HCT116 (cell line): ENCODE measurements at regions not wholly inside any gene's neighbourhood (a gene's known extent, or its start where the extent isn't known, plus 50 kb on each side); places are given as distances from the start of the nearest gene placed in this dataset.
A peak's percentile ranks its signal among the peaks of the same experiment; 100 is the strongest.

Experiments
- ATAC-seq: fragments of 200-7000 bp; cut with Tn5 transposase; 2 replicates; pipeline ENCODE4 v1.9.1; 2020; ENCODE audit warnings: mild to moderate bottlenecking, moderate library complexity
- BruUV-seq: library from RNA; stranded (reverse); fragments of 400-500 nt; replicated peaks from 2 replicates; lab custom pipeline; 2021; lab: Mats Ljungman, UMichigan
- CTCF ChIA-PET: fragments of 300-600 bp; sonication (Branson Sonifier 250); formaldehyde crosslinking; loops from one replicate; lab custom pipeline; 2021; ENCODE audit warnings: antibody characterized with exemption; lab: Charles Lee
- POLR2A ChIA-PET: fragments of 300-600, 350-600 bp; sonication (Branson Sonifier 250); formaldehyde crosslinking; loops from one replicate; lab custom pipeline; 2021; ENCODE audit warnings: antibody characterized with exemption; lab: Charles Lee
- RAD21 ChIA-PET, 2 experiments: fragments of 300-600 bp; sonication (Branson Sonifier 250); formaldehyde crosslinking; loops; one replicate each; lab custom pipeline; 2023; ENCODE audit warnings: low total read pairs in 2 of 2; ENCODE audit not compliant: uncharacterized antibody in 2 of 2, unreplicated experiment in 2 of 2, low non-redundant PET in 1 of 2; lab: Charles Lee
- DNase-seq: peaks from one replicate; pipeline ENCODE4 v3.0.0-alpha.2; 2010; ENCODE audit warnings: low read depth, low spot score
- H2AFZ ChIP-seq: fragments of 200-600 bp; shearing (Covaris generic), sonication (generic); 2 replicates; pipeline ENCODE4 v1.6.1; 2017; ENCODE audit warnings: low read depth, mixed run types, mixed read lengths, antibody characterized with exemption, low read length; ENCODE audit not compliant: poor library complexity, severe bottlenecking
- H3K27ac ChIP-seq: 2 replicates; pipeline ENCODE4 v1.5.1; 2012; ENCODE audit warnings: low read depth, low read length
- H3K27me3 ChIP-seq: fragments of 200-600 bp; sonication (generic); 2 replicates; pipeline ENCODE4 v1.6.1; 2016; ENCODE audit warnings: mixed run types, low read length, mixed read lengths; ENCODE audit not compliant: insufficient read depth
- H3K36me3 ChIP-seq, 2 experiments: fragments of 200-500 bp in 1 of 2; fragments of 200-600 bp in 1 of 2; sonication (Bioruptor generic) in 1 of 2; sonication (generic) in 1 of 2; 2 replicates each; pipeline versions ENCODE4 v1.5.1 to v1.6.1; 2014 to 2016; ENCODE audit warnings: low read length in 2 of 2, inconsistent platforms in 1 of 2, mixed read lengths in 1 of 2, mixed run types in 1 of 2; ENCODE audit not compliant: insufficient read depth in 2 of 2, control insufficient read depth in 1 of 2
- H3K4me1 ChIP-seq, 2 experiments: fragments of 200-600 bp in 1 of 2; sonication (generic) in 1 of 2; 2 replicates each; pipeline versions ENCODE4 v1.5.1 to v1.6.1; 2012 to 2017; ENCODE audit warnings: low read length in 2 of 2, inconsistent platforms in 1 of 2, mild to moderate bottlenecking in 1 of 2, mixed read lengths in 1 of 2, mixed run types in 1 of 2, moderate library complexity in 1 of 2; ENCODE audit not compliant: insufficient read depth in 2 of 2, control insufficient read depth in 1 of 2
- H3K4me2 ChIP-seq: fragments of 200-600 bp; sonication (generic); 2 replicates; pipeline ENCODE4 v1.6.1; 2017; ENCODE audit warnings: mixed run types, low read length, mixed read lengths
- H3K4me3 ChIP-seq, 2 experiments: fragments of 200-600 bp in 1 of 2; sonication (generic) in 1 of 2; replicated peaks in 1 of 2; 2 replicates each; pipeline ENCODE4 v1.5.1; 2011 to 2016; ENCODE audit warnings: low read length in 2 of 2, control low read depth in 1 of 2, low read depth in 1 of 2, mild to moderate bottlenecking in 1 of 2, mixed read lengths in 1 of 2, mixed run types in 1 of 2
- H3K79me2 ChIP-seq: fragments of 200-600 bp; sonication (generic); 2 replicates; pipeline ENCODE4 v1.6.1; 2017; ENCODE audit warnings: mild to moderate bottlenecking, mixed run types, low read length, moderate library complexity, mixed read lengths; ENCODE audit not compliant: insufficient read depth
- H3K9ac ChIP-seq: fragments of 200-600 bp; sonication (generic); 2 replicates; pipeline ENCODE4 v1.6.1; 2016; ENCODE audit warnings: low read length, mixed read lengths
- H3K9me2 ChIP-seq: fragments of 200-600 bp; sonication (generic), shearing (Covaris generic); 2 replicates; pipeline ENCODE4 v1.6.1; 2017; ENCODE audit warnings: mixed run types, mild to moderate bottlenecking, moderate library complexity; ENCODE audit not compliant: insufficient read depth
- H3K9me3 ChIP-seq, 2 experiments: fragments of 200-500 bp in 1 of 2; fragments of 200-600 bp in 1 of 2; sonication (Bioruptor generic) in 1 of 2; sonication (generic) in 1 of 2; 2 replicates each; pipeline ENCODE4 v1.6.1; 2014 to 2017; ENCODE audit warnings: low read length in 2 of 2, mixed read lengths in 2 of 2, inconsistent platforms in 1 of 2, low read depth in 1 of 2, mild to moderate bottlenecking in 1 of 2, mixed run types in 1 of 2, moderate library complexity in 1 of 2; ENCODE audit not compliant: control insufficient read depth in 1 of 2, insufficient read depth in 1 of 2
- H4K20me1 ChIP-seq: fragments of 200-600 bp; sonication (generic), shearing (Covaris generic); 2 replicates; pipeline ENCODE4 v1.6.1; 2017; ENCODE audit warnings: mixed run types, mild to moderate bottlenecking, moderate library complexity; ENCODE audit not compliant: insufficient read depth
- ELF1 ChIP-seq: IDR thresholded peaks from 2 replicates; pipeline ENCODE4 v1.6.1; 2012; ENCODE audit warnings: low read depth, borderline replicate concordance
- FOSL1 ChIP-seq: IDR thresholded peaks from 2 replicates; pipeline ENCODE4 v1.6.1; 2012; ENCODE audit warnings: low read depth
- RAD21 ChIP-seq: IDR thresholded peaks from 2 replicates; pipeline ENCODE4 v1.6.1; 2012; ENCODE audit warnings: low read depth, mild to moderate bottlenecking
- SIN3A ChIP-seq: IDR thresholded peaks from 2 replicates; pipeline ENCODE4 v1.6.1; 2012; ENCODE audit warnings: low read depth
- SRF ChIP-seq: IDR thresholded peaks from 2 replicates; pipeline ENCODE4 v1.6.1; 2012; ENCODE audit warnings: low read depth
- TCF7L2 ChIP-seq: IDR thresholded peaks from 2 replicates; pipeline ENCODE4 v1.7.0; 2011; ENCODE audit warnings: borderline replicate concordance, inconsistent platforms; ENCODE audit not compliant: insufficient read depth, insufficient read length; ENCODE audit errors: extremely low read depth
- ZFX ChIP-seq: fragments of 450-650 bp; IDR thresholded peaks from 2 replicates; pipeline ENCODE4 v1.6.1; 2017
- intact Hi-C: fragments of 100-400 bp; cut with micrococcal nuclease; formaldehyde crosslinking; loops from 2 replicates; pipeline ENCODE4 v1.10.0; 2022
- TF ChIP-seq, protein P1 (sequence below): IDR thresholded peaks from 2 replicates; pipeline ENCODE4 v1.6.1; 2012

DNA sequence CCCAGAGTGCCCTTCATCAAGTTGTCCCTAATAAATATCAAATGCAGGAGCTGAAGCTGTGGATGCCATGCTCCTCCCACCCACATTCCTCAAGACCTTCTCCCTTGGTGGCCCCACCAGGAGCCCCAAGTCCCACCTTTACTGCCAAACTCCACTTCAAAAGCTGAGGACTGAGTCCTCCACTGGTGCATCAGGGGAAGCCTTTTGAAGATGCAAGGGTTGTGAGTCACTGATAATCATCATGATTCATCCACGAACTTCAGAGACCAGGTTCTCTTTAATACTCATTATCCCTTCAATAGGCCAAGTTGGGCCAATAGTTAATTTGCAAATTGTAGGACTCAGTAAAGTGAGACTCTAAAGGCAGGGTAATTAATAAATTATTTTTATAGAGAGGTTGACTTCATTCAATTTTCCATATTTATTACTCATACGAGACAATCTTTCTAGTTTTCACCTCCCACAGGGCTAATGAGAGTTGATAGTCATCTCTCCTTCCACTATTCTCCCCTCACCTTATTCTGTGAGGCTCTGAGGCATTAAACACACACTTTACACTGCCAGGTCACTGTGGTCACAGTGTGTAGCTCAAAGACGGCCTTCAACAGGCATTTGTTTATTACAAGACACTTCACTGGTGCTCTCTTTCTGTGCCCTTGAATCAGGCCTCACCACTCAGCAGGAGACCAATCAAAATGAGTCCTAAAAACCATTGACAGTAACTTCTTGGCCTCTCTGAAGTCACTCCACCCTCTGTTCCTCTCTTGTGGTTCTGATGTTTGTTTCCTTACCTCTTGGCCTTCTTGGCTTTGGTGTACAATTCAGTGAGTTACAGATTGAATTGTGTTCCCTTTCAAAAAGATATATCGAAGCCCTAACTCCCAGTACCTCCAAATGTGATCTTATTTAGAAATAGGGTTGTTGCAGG is 99.9 kb downstream of the TRIB2 start (continued):
- TF ChIP-seq TCF7L2 (peak; percentile 90), ELF1 (no peak), SIN3A (peak; percentile 70), FOSL1 (peak; percentile 94)
- TF ChIP-seq, all 23 proteins: peak for 9

- CTCF ChIA-PET, result no interaction called here
- Histone ChIP-seq H3K9me3 (no peaks in the 10 kb centered on the region), H3K4me2 (peak overlapping the region; percentile 52; the same call in 1 of the 2 replicates), H3K79me2 (no peaks in the 10 kb centered on the region), H3K9ac (no peak overlapping the region), H3K4me1 (peaks cover 22 to 47% of the 10 kb centered on the region in 2 experiments), H3K36me3 (no peaks in the 10 kb centered on the region), H3K27ac (0 out of 2 replicates have a peak overlapping the region, but pooled peaks have one; percentile 35), H3K27me3 (no peaks in the 10 kb centered on the region), H3K9me2 (no peaks in the 10 kb centered on the region), H3K4me3 (no peak overlapping the region), H4K20me1 (no peaks in the 10 kb centered on the region), H2AFZ (no peak overlapping the region)
- RAD21 ChIA-PET, result no interaction called here
- POLR2A ChIA-PET, result no interaction called here
- BruUV-seq, result no TSS peak
- TF ChIP-seq, protein P1, sequence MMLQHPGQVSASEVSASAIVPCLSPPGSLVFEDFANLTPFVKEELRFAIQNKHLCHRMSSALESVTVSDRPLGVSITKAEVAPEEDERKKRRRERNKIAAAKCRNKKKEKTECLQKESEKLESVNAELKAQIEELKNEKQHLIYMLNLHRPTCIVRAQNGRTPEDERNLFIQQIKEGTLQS, result no peak
- TF ChIP-seq FOSL1 (no peak), SRF (no peak), RAD21 (no peak), ZFX (no peak)
- intact Hi-C loops, result no loop called here
- no peak for DNase-seq
- ATAC-seq, result no peak
These were observed 101.1 kb downstream of the TRIB2 start for GRCh38 chr2:12817870-12818269.
